Adrenal gland (tissue), 9 donors: ENCODE measurements at regions not wholly inside any gene's neighbourhood (a gene's known extent, or its start where the extent isn't known, plus 50 kb on each side); places are given as distances from the start of the nearest gene placed in this dataset.

Experiments used
- DNase-seq, 7 donors: peaks; one replicate each; pipeline ENCODE4 v3.0.0-alpha.2; 2019 to 2020
- H3K27ac ChIP-seq, 5 donors: fragments of 200-600 bp; sonication (generic) in 4 of 5; 1 replicate in 3 of 5; 2 replicates in 2 of 5; pipeline versions ENCODE4 v1.5.1 to v1.8.0; 2016 to 2020; ENCODE audit warnings: mild to moderate bottlenecking in 1 of 5
- H3K27me3 ChIP-seq: fragments of 200-600 bp; 2 replicates; pipeline ENCODE4 v1.8.0; 2021
- H3K36me3 ChIP-seq, 2 donors: fragments of 200-600 bp; replicated peaks in 1 of 2; 1 replicate in 1 of 2; 2 replicates in 1 of 2; pipeline versions ENCODE4 v1.5.1 to v1.8.0; 2018 to 2022
- H3K4me1 ChIP-seq, 2 donors: fragments of 200-600 bp; replicated peaks in 1 of 2; 1 replicate in 1 of 2; 2 replicates in 1 of 2; pipeline versions ENCODE4 v1.5.1 to v1.8.0; 2018 to 2021
- H3K4me3 ChIP-seq, 4 donors: fragments of 200-600 bp; sonication (generic) in 3 of 4; one replicate each; pipeline ENCODE4 v1.5.1; 2016 to 2018
- H3K9me3 ChIP-seq, 3 donors: fragments of 200-600 bp; sonication (generic) in 1 of 3; replicated peaks in 1 of 3; 1 replicate in 2 of 3; 2 replicates in 1 of 3; pipeline versions ENCODE4 v1.5.1 to v1.8.0; 2016 to 2021
- POLR2A ChIP-seq, 2 donors: fragments of 450-650 bp; IDR thresholded peaks; one replicate each; pipeline ENCODE4 v1.6.1; 2017; ENCODE audit warnings: antibody characterized with exemption in 2 of 2, mild to moderate bottlenecking in 2 of 2, moderate library complexity in 1 of 2
- WGBS, 4 donors: extraction: QIAGEN DNeasy Blood & Tissue Kit in 2 of 4; methylation state at CpG; one replicate each; pipeline versions ENCODE4 v1.1.5 to v1.1.7; 2013 to 2017; 5-methylcytosine and 5-hydroxymethylcytosine counted together
- intact Hi-C, 2 donors: fragments of 100-400 bp; cut with DNase I; formaldehyde crosslinking; loops; one replicate each; pipeline versions ENCODE4 v1.14.1 to v1.15.0; 2022 to 2023
- TF ChIP-seq, protein P1 (sequence below), 6 experiments: fragments of 450-650 bp in 4 of 6; fragments of 200-600 bp in 2 of 6; sonication (generic) in 1 of 6; IDR thresholded peaks; 1 replicate in 5 of 6; 2 replicates in 1 of 6; pipeline versions ENCODE4 v1.5.1 to v1.8.0; 2016 to 2021; ENCODE audit warnings: antibody characterized with exemption in 6 of 6, mild to moderate bottlenecking in 2 of 6, moderate library complexity in 1 of 6
- donor health status: healthy with polysubstance abuse.
- donor health status: Bipolar disorder and iron deficiency.
- donor health status: DM: yes; HTN: yes; CAD: no.
- donor health status: DM: no; HTN: no; CAD: no.
- donor health status: DM: no; HTN: no; CAD: no.

DNA sequence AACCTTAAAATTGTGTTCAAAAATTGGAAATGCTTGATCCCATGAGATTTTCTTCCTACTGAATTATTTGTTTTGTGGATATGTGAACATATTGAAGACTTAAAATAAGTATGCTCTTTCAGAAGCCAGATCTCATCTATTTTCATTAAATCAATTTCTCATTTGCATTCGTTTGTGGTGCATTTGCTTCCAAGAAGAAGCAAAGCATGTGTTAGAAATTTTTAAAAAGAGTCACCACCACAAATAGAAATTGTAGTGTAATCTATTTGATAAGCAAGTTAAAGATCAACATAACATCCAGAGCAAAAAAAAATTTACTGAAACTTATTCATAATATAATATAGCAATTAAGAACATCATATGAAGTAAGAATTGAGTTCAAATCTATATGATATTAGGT, 300.9 kb upstream of the SYT4 start:
- no peaks in the 10 kb centered on the region for H3K9me3 ChIP-seq
- no peak overlapping the region for H3K4me3 ChIP-seq
- no peaks in the 10 kb centered on the region for H3K4me1 ChIP-seq
- 55 to 74% (median 70%) methylated on average over 1 of the region's 1 CpG for WGBS, 4 donors
- no peak for DNase-seq
- H3K27me3 ChIP-seq: no peaks in the 10 kb centered on the region
- no peak for TF ChIP-seq POLR2A (IDR thresholded peaks at IDR 0.05)
- TF ChIP-seq, protein P1, sequence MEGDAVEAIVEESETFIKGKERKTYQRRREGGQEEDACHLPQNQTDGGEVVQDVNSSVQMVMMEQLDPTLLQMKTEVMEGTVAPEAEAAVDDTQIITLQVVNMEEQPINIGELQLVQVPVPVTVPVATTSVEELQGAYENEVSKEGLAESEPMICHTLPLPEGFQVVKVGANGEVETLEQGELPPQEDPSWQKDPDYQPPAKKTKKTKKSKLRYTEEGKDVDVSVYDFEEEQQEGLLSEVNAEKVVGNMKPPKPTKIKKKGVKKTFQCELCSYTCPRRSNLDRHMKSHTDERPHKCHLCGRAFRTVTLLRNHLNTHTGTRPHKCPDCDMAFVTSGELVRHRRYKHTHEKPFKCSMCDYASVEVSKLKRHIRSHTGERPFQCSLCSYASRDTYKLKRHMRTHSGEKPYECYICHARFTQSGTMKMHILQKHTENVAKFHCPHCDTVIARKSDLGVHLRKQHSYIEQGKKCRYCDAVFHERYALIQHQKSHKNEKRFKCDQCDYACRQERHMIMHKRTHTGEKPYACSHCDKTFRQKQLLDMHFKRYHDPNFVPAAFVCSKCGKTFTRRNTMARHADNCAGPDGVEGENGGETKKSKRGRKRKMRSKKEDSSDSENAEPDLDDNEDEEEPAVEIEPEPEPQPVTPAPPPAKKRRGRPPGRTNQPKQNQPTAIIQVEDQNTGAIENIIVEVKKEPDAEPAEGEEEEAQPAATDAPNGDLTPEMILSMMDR (IDR thresholded peaks at IDR 0.05): no peak
- intact Hi-C loops: no loop called here
- no peaks in the 10 kb centered on the region for H3K36me3 ChIP-seq
- H3K27ac ChIP-seq: no peak overlapping the region

DNA sequence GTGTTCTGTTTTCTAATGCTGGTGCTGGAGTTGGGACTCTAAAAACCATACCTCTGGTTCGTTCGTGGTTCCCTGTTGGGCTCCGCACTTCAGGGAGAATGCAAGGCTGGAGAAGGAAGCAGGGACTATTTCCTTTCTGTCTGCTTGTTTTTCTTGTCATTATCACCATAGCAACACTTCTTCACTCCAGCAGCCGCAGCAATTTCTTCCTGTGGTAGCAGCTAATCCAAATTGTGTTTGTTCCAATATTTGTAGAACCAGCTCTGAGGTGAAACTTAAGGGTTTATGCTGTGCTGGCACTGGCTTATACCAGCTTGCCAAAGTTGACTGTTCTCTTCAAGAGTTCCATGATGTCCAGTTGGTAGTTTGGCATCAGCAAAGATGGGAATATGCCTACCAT, 301.4 kb upstream of the SYT4 start:
- Histone ChIP-seq H3K4me1 (no peaks in the 10 kb centered on the region), H3K36me3 (no peaks in the 10 kb centered on the region), H3K4me3 (no peak overlapping the region), H3K27me3 (no peaks in the 10 kb centered on the region), H3K9me3 (no peaks in the 10 kb centered on the region), H3K27ac (no peak overlapping the region)
- 37 to 65% (median 50%) methylated on average over 4 of the region's 4 CpGs for WGBS, 4 donors
- intact Hi-C loops: no loop called here
- TF ChIP-seq, protein P1 (IDR thresholded peaks at IDR 0.05): no peak
- TF ChIP-seq POLR2A (IDR thresholded peaks at IDR 0.05): no peak
- DNase-seq: no peak

DNA sequence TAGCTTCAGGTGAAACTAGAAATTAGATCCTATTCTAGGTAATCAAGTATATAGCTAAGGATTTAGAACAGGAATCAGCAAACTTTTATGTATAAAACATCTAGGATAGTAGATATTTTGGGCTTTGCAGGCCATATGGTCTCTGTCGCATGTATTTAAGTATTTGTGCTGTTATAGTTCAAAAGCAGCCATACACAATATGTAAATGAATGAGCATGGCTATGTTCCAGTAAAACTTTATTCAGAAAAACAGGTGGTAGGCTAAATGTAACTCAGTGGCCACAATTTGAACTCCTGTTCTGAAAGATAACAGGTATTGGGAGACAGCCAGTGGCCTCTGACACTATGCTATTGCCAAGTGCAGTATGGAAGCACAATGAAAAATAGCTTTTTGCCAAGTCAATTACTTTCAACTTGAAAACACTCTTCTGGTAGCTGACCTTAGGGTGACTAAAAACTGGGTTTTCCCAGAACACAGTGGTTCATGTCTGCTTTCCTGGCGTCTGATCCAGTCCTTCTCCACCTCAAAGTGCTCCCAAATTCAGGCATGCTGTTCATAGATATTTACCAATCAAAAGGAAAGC, 304.7 kb upstream of the SYT4 start:
- no peaks in the 10 kb centered on the region for H3K27me3 ChIP-seq
- H3K36me3 ChIP-seq: no peaks in the 10 kb centered on the region
- H3K9me3 ChIP-seq: no peaks in the 10 kb centered on the region
- no peaks in the 10 kb centered on the region for H3K4me1 ChIP-seq
- no peak overlapping the region for H3K27ac ChIP-seq
- TF ChIP-seq, protein P1 (IDR thresholded peaks at IDR 0.05): no peak
- TF ChIP-seq POLR2A (IDR thresholded peaks at IDR 0.05): no peak
- peak in 2 of 7 donors; percentile 8 to 52 for DNase-seq
- intact Hi-C loops: no loop called here
- H3K4me3 ChIP-seq: no peak overlapping the region
- WGBS, 4 donors: 56 to 64% (median 61%) methylated on average over 2 of the region's 2 CpGs

DNA sequence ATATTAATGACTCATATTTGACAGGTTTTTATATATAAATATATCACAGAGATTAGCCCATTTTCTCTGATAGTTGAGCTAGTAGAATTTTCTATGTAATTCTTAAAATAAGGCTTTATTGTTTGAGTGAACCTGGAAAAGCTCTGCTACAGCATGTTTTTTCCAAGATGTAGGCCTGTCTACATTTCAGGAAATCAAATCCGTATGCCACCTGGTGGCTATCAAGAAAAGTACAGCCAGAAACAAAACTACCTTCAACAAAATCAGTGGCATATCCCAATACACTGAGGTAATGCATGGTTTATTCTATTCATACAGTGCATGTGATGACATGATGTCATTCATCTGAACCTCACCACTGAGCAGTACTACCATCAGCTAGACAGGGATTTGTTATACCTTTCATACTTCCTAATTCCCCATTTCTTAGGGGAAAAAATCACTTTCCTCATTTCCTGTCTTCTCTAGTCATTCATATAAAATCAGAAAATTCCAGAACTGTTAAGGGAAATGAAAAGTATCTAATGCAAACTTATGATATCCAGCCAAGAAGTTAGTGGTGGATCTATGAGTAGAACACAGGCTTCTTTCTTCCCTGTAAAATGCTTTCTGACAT, 310.4 kb upstream of the SYT4 start:
- Histone ChIP-seq H3K4me3 (no peak overlapping the region), H3K27me3 (no peaks in the 10 kb centered on the region), H3K4me1 (no peaks in the 10 kb centered on the region), H3K9me3 (no peaks in the 10 kb centered on the region), H3K27ac (no peak overlapping the region), H3K36me3 (no peaks in the 10 kb centered on the region)
- WGBS, 4 donors: 0% methylated on average over 1 of the region's 1 CpG
- no peak for TF ChIP-seq POLR2A (IDR thresholded peaks at IDR 0.05)
- TF ChIP-seq, protein P1 (IDR thresholded peaks at IDR 0.05): peak; percentile 56 to 79 (median 75)
- intact Hi-C loops: no loop called here
- DNase-seq: peak in 1 of 7 donors; percentile 30
